ENCODE measurements at regions not wholly inside any gene's neighbourhood (a gene's known extent, or its start where the extent isn't known, plus 50 kb on each side); places are given as distances from the start of the nearest gene placed in this dataset.

- no peak for DNase-seq
These were observed 76.7 kb upstream of the RAPGEF4 start for GRCh38 chr2:172658945-172659344.

GRCh38 chr2:172662099-172662498, 73.5 kb upstream of the RAPGEF4 start:
- no peak for DNase-seq

- no peak for DNase-seq
These were observed 70.9 kb upstream of the RAPGEF4 start for GRCh38 chr2:172664766-172665165.

- peak; percentile 53 for DNase-seq
These were observed 67.9 kb upstream of the RAPGEF4 start for GRCh38 chr2:172667581-172668325.

- no peak for DNase-seq
These were observed 64.1 kb upstream of the RAPGEF4 start for GRCh38 chr2:172671501-172671900.

- DNase-seq = no peak
These were observed 63.5 kb upstream of the RAPGEF4 start for GRCh38 chr2:172672114-172672513.

GRCh38 chr2:172673056-172673683, 62.5 kb upstream of the RAPGEF4 start:
- no peak for DNase-seq

- peak; percentile 45 for DNase-seq
These were observed 61.3 kb upstream of the RAPGEF4 start for GRCh38 chr2:172674034-172674967.

GRCh38 chr2:172674968-172675303, 60.7 kb upstream of the RAPGEF4 start:
- DNase-seq = no peak

GRCh38 chr2:172677363-172677762, 58.3 kb upstream of the RAPGEF4 start:
- no peak for DNase-seq

- peak; percentile 24 for DNase-seq
These were observed 55.1 kb upstream of the RAPGEF4 start for GRCh38 chr2:172680436-172681068.

GRCh38 chr2:172685467-172685866, 50.2 kb upstream of the RAPGEF4 start:
- DNase-seq = no peak

Data from fibroblast of skin of abdomen (primary cell).